Stomach (tissue), 4 donors: ENCODE measurements at regions not wholly inside any gene's neighbourhood (a gene's known extent, or its start where the extent isn't known, plus 50 kb on each side); places are given as distances from the start of the nearest gene placed in this dataset.

Experiments
- CTCF ChIP-seq, 7 experiments: fragments of 450-650 bp in 4 of 7; fragments of 200-600 bp in 3 of 7; sonication (generic) in 3 of 7; IDR thresholded peaks; one replicate each; pipeline ENCODE4 v1.5.1; 2016 to 2019; ENCODE audit warnings: antibody characterized with exemption in 7 of 7, control low read depth in 2 of 7, mild to moderate bottlenecking in 1 of 7
- POLR2A ChIP-seq, 4 donors: fragments of 450-650 bp; IDR thresholded peaks; one replicate each; pipeline ENCODE4 v1.6.1; 2016; ENCODE audit warnings: antibody characterized with exemption in 4 of 4, control low read depth in 2 of 4, mild to moderate bottlenecking in 1 of 4, moderate library complexity in 1 of 4

GRCh38 chr4:156437666-156438065, 484.0 kb upstream of the CTSO start:
- no peak for TF ChIP-seq POLR2A (IDR thresholded peaks at IDR 0.05)
- TF ChIP-seq CTCF (IDR thresholded peaks at IDR 0.05): no peak
